Activated CD8-positive, alpha-beta memory T cell treated with anti-CD3 and anti-CD28 coated beads, Interleukin-2, amount 10 ng/mL, durations not matched to agents 7 days and 5 days (primary cell): ENCODE measurements at regions not wholly inside any gene's neighbourhood (a gene's known extent, or its start where the extent isn't known, plus 50 kb on each side); places are given as distances from the start of the nearest gene placed in this dataset.

ENCODE experiments used
- ATAC-seq: fragments of 150-1000 bp; cut with Tn5 transposase; one replicate; pipeline ENCODE4 v1.10.0; 2021; ENCODE audit warnings: moderate library complexity
- CTCF ChIA-PET: fragments of 350-600 bp; sonication (Branson Sonifier 250); formaldehyde crosslinking; loops from one replicate; lab custom pipeline; 2021; ENCODE audit warnings: antibody characterized with exemption; lab: Charles Lee
- DNase-seq: peaks from one replicate; pipeline ENCODE4 v3.0.0-alpha.2; 2020
- H3K27ac Mint-ChIP-seq: one replicate; pipeline ENCODE4 v1.8.0; 2021; ENCODE audit warnings: mild to moderate bottlenecking, mixed read lengths
- H3K27me3 Mint-ChIP-seq: one replicate; pipeline ENCODE4 v1.8.0; 2021; ENCODE audit warnings: mixed read lengths
- H3K36me3 Mint-ChIP-seq: one replicate; pipeline ENCODE4 v1.8.0; 2021; ENCODE audit warnings: mild to moderate bottlenecking, mixed read lengths
- H3K4me1 Mint-ChIP-seq: one replicate; pipeline ENCODE4 v1.8.0; 2021; ENCODE audit warnings: mixed read lengths
- H3K4me3 Mint-ChIP-seq: one replicate; pipeline ENCODE4 v1.8.0; 2021; ENCODE audit warnings: mild to moderate bottlenecking, moderate library complexity, mixed read lengths
- H3K9me3 Mint-ChIP-seq: one replicate; pipeline ENCODE4 v1.8.0; 2022; ENCODE audit warnings: low read depth, mixed read lengths

DNA sequence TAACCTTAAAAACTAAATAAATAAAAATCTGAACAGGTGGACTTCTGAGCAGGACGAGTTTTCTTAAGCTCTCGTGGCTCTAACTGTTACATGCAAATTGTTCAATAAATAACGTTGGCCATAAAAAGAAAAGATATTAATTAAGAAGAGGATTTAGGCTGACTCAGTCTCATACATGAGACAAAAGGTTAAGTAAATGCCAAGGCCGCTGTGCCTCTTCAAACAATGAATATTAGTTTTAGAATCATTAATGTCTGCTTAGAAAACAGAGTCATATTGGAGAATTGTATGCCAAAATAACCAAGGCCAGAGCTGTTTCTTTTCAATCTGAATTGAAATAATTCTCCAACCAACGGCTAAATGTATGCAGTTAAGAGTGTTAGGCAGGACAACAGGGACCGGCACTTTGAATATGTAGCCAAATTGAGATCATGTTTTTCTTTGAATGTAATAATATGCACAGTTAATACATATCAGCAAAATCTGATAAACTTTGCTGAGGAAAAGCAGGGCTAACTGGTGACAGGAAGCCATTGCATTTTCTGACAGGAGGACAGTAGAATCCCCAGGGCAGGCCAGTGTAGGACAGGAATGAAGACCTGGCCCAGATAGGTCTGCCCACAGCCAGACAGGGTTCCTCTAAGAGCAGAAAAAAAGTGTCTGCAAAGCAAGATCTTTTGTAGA lies 1041.4 kb upstream of the FANCL start:
- H3K27me3 Mint-ChIP-seq = no peaks in the 10 kb centered on the region

DNA sequence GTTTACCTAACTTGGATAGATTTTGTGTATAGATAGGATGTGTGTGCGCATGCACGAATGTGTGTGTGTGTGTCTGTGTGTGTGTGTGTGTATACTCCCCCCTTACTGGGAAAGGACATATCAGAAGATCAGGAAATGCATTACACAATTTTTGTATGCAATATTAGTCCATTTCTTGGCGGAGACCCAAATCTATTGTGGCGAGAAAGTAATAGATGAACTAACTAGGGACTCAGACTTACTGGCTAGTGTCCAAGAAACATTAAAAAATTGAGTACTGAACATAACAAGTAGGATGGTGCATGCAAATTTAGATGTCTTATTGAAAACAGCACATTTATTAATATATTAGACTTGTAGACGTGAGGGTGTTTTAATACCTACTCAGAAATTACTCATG lies 1036.5 kb upstream of the FANCL start:
- CTCF ChIA-PET = no interaction called here

More for the DNA sequence above, 1041.4 kb upstream of the FANCL start:
- ATAC-seq (no peak), DNase-seq (no peak)
- CTCF ChIA-PET = no interaction called here
- H3K9me3 Mint-ChIP-seq = no peaks in the 10 kb centered on the region
- H3K4me3 Mint-ChIP-seq = no peak overlapping the region
- no peak overlapping the region for H3K27ac Mint-ChIP-seq
- no peaks in the 10 kb centered on the region for H3K4me1 Mint-ChIP-seq
- H3K36me3 Mint-ChIP-seq = no peaks in the 10 kb centered on the region

GRCh38 chr2:59276917-59277316 lies 1035.8 kb upstream of the FANCL start:
- Mint-ChIP-seq H3K4me3 (no peak overlapping the region), H3K9me3 (peaks cover 2% of the 10 kb centered on the region), H3K27ac (no peak overlapping the region), H3K4me1 (no peaks in the 10 kb centered on the region), H3K36me3 (no peaks in the 10 kb centered on the region), H3K27me3 (no peaks in the 10 kb centered on the region)
- DNase-seq (no peak), ATAC-seq (no peak)
- CTCF ChIA-PET = no interaction called here

More for the DNA sequence above, 1036.5 kb upstream of the FANCL start:
- Mint-ChIP-seq H3K27me3 (no peaks in the 10 kb centered on the region), H3K4me1 (no peaks in the 10 kb centered on the region), H3K9me3 (peaks cover 2% of the 10 kb centered on the region), H3K36me3 (no peaks in the 10 kb centered on the region), H3K27ac (no peak overlapping the region), H3K4me3 (no peak overlapping the region)
- ATAC-seq (no peak), DNase-seq (no peak)

DNA sequence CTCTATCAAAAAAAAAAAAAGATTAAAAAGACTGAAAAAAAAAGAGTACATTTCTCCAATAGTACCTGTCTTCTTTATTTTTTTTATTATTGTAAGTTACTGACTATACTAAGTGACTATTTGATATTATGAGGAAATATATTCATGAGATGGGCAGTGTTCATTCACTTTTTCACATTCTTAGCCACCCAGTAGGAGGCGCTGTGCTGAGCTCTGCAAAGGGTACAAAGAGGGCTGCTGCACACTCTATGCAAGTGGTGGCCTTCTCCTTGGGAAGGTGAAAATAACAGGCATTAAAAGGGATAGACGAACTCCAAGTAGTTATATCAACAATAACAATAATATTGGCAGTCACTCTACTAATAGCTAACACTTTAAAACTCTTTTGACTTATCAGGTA lies 1034.9 kb upstream of the FANCL start:
- no peak for DNase-seq
- Mint-ChIP-seq H3K9me3 (peaks cover 2% of the 10 kb centered on the region), H3K4me1 (no peaks in the 10 kb centered on the region), H3K27ac (no peak overlapping the region), H3K36me3 (no peaks in the 10 kb centered on the region), H3K4me3 (no peak overlapping the region), H3K27me3 (no peaks in the 10 kb centered on the region)
- no peak for ATAC-seq
- CTCF ChIA-PET = no interaction called here

- DNase-seq = no peak
- H3K27ac Mint-ChIP-seq = no peak overlapping the region
- H3K27me3 Mint-ChIP-seq = no peaks in the 10 kb centered on the region
- no peaks in the 10 kb centered on the region for H3K9me3 Mint-ChIP-seq
- no peaks in the 10 kb centered on the region for H3K4me1 Mint-ChIP-seq
- CTCF ChIA-PET = interaction anchor here (0.6 kb wide), 1 partner anchor 1314 kb away, joined by 3 read pairs; no protein-coding TSS in a partner anchor
- ATAC-seq = no peak
- no peaks in the 10 kb centered on the region for H3K36me3 Mint-ChIP-seq
- H3K4me3 Mint-ChIP-seq = no peak overlapping the region
These were observed 1025.3 kb upstream of the FANCL start for GRCh38 chr2:59266453-59266852.

DNA sequence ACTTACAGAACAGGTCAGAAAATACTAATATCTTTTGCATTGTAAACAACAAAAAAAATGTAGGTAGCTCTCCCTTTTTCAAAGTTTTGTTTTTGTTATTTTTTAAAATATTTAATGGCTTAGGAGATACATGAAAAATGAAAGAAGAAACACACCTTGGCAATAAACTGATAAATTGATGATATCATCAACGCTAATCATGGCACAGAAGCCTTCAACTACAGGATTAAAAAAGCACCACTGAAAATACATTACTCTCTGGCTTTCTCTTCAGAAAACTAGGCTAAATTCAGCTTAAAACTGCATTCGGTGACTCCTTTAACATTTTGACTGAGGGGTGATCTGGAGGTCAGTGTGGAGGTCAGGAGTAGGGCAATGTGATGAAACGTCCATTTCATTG lies 1018.8 kb upstream of the FANCL start:
- no peaks in the 10 kb centered on the region for H3K9me3 Mint-ChIP-seq
- no peaks in the 10 kb centered on the region for H3K4me1 Mint-ChIP-seq
- CTCF ChIA-PET = no interaction called here

DNA sequence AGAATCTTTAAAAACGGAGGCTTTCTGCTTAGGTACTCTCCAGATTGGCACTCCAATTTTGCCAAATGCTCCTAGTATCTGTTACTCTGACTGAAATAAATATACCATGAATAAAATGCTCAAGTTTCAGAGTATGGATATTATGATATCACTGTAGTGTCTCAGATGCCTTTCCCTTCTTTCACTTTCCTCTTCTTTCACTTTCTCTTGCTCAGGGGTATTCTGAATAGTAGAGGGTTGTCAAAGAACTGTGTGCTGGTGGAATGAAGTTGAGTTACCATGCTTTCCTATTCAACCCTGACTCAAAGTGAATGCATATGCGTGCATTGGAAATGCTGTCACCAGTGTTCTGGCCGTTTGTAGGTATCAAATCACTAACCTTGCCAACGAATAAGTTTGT lies 1015.2 kb upstream of the FANCL start:
- ATAC-seq (no peak), DNase-seq (no peak)
- no peaks in the 10 kb centered on the region for H3K4me1 Mint-ChIP-seq
- H3K4me3 Mint-ChIP-seq = no peak overlapping the region
- no peaks in the 10 kb centered on the region for H3K27me3 Mint-ChIP-seq
- H3K27ac Mint-ChIP-seq = no peak overlapping the region
- no peaks in the 10 kb centered on the region for H3K36me3 Mint-ChIP-seq
- CTCF ChIA-PET = no interaction called here
- no peaks in the 10 kb centered on the region for H3K9me3 Mint-ChIP-seq

More for the DNA sequence above, 1018.8 kb upstream of the FANCL start:
- ATAC-seq = no peak
- Mint-ChIP-seq H3K4me3 (no peak overlapping the region), H3K27me3 (no peaks in the 10 kb centered on the region), H3K36me3 (no peaks in the 10 kb centered on the region), H3K27ac (no peak overlapping the region)
- no peak for DNase-seq

GRCh38 chr2:59254279-59254678 lies 1013.2 kb upstream of the FANCL start:
- H3K36me3 Mint-ChIP-seq = no peaks in the 10 kb centered on the region
- no peak overlapping the region for H3K4me3 Mint-ChIP-seq
- no peaks in the 10 kb centered on the region for H3K4me1 Mint-ChIP-seq
- no peaks in the 10 kb centered on the region for H3K27me3 Mint-ChIP-seq
- ATAC-seq = no peak
- CTCF ChIA-PET = no interaction called here
- no peak for DNase-seq
- H3K9me3 Mint-ChIP-seq = peaks cover 2% of the 10 kb centered on the region
- no peak overlapping the region for H3K27ac Mint-ChIP-seq

- no peak overlapping the region for H3K27ac Mint-ChIP-seq
- H3K4me1 Mint-ChIP-seq = no peaks in the 10 kb centered on the region
- CTCF ChIA-PET = no interaction called here
These were observed 1009.2 kb upstream of the FANCL start for GRCh38 chr2:59250307-59250677.

GRCh38 chr2:59249441-59250306 lies 1008.5 kb upstream of the FANCL start:
- no peak for ATAC-seq
- Mint-ChIP-seq H3K36me3 (no peaks in the 10 kb centered on the region), H3K27me3 (no peaks in the 10 kb centered on the region), H3K4me3 (no peak overlapping the region), H3K27ac (no peak overlapping the region), H3K4me1 (no peaks in the 10 kb centered on the region), H3K9me3 (peaks cover 2% of the 10 kb centered on the region)
- CTCF ChIA-PET = no interaction called here
- DNase-seq = no peak

More at GRCh38 chr2:59250307-59250677, 1009.2 kb upstream of the FANCL start:
- Mint-ChIP-seq H3K9me3 (peaks cover 2% of the 10 kb centered on the region), H3K27me3 (no peaks in the 10 kb centered on the region), H3K36me3 (no peaks in the 10 kb centered on the region), H3K4me3 (no peak overlapping the region)
- DNase-seq (no peak), ATAC-seq (no peak)

DNA sequence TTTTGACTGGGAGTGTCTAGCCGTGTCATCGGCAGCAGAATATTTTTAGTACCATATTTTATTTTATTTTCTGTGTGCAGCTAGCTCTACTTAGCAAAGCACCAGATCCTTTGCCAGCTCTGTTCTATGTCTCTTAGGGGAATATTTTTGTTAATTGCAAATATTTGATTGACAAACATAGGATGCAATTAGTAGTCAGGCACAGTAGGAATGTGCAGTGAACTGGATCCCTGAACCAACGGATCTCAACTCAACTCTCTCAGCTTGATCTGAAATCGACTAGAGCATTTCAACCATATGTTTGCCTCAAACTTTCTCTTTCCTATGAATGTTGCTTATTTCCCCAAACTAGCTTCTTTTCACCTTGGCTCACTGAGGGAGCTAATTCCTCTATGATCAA lies 998.0 kb upstream of the FANCL start:
- no peak overlapping the region for H3K27ac Mint-ChIP-seq
- no peak for DNase-seq
- CTCF ChIA-PET = no interaction called here
- H3K4me1 Mint-ChIP-seq = no peaks in the 10 kb centered on the region
- H3K9me3 Mint-ChIP-seq = no peaks in the 10 kb centered on the region
- H3K36me3 Mint-ChIP-seq = no peaks in the 10 kb centered on the region
- no peaks in the 10 kb centered on the region for H3K27me3 Mint-ChIP-seq
- no peak overlapping the region for H3K4me3 Mint-ChIP-seq
- no peak for ATAC-seq

- no peak overlapping the region for H3K4me3 Mint-ChIP-seq
- H3K27me3 Mint-ChIP-seq = no peaks in the 10 kb centered on the region
- ATAC-seq = no peak
- no peak for DNase-seq
- no peaks in the 10 kb centered on the region for H3K4me1 Mint-ChIP-seq
- no peaks in the 10 kb centered on the region for H3K9me3 Mint-ChIP-seq
- CTCF ChIA-PET = no interaction called here
- H3K27ac Mint-ChIP-seq = no peak overlapping the region
- no peaks in the 10 kb centered on the region for H3K36me3 Mint-ChIP-seq
These were observed 996.2 kb upstream of the FANCL start for GRCh38 chr2:59237311-59237710.

DNA sequence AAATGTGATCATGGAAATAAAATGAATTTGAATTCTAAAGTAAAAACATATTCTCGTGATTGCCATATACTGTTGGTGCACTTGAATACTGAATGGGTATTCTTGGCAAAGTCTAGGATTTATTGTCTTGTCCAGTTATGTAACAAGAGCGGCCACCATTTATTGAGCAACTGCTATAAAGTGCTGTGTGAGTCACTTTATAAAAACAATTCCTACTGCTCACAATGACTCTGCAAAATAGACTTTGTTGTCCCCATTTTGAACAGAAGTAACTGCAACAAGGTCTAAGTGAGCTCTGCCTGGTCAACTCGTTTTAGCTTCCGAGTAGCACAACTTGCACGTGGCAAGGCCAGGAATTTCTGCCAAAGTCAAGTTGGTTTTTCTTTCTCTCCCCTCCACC lies 995.6 kb upstream of the FANCL start:
- H3K4me3 Mint-ChIP-seq = no peak overlapping the region
- H3K4me1 Mint-ChIP-seq = no peaks in the 10 kb centered on the region
- H3K27me3 Mint-ChIP-seq = no peaks in the 10 kb centered on the region
- H3K36me3 Mint-ChIP-seq = no peaks in the 10 kb centered on the region
- no peaks in the 10 kb centered on the region for H3K9me3 Mint-ChIP-seq
- no peak overlapping the region for H3K27ac Mint-ChIP-seq
- DNase-seq (no peak), ATAC-seq (no peak)
- CTCF ChIA-PET = no interaction called here

DNA sequence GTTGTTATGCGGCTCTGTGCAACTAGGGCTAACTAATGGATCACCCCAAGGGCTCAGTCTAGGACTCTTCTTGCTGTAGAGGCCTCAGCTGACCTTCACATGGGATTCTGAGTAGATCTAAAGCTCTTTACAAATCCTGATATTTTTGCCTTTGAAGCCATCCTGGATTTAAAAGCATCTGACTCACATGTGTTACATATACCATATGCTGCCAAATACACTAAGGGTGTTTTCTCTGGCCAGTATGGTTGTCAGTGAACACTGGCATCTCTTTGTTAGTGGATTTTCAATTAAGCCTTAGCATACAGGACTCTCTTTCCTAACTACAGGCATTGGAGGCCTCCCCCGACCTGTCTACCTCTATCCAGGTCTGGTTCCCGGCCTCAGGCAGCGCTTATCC lies 992.8 kb upstream of the FANCL start:
- no peaks in the 10 kb centered on the region for H3K9me3 Mint-ChIP-seq

More for the DNA sequence above, 992.8 kb upstream of the FANCL start:
- ATAC-seq = no peak
- Mint-ChIP-seq H3K27ac (no peak overlapping the region), H3K4me3 (no peak overlapping the region), H3K27me3 (no peaks in the 10 kb centered on the region), H3K36me3 (no peaks in the 10 kb centered on the region), H3K4me1 (no peaks in the 10 kb centered on the region)
- no peak for DNase-seq
- CTCF ChIA-PET = no interaction called here
